HG03095 (cell line): ENCODE measurements at regions not wholly inside any gene's neighbourhood (a gene's known extent, or its start where the extent isn't known, plus 50 kb on each side); places are given as distances from the start of the nearest gene placed in this dataset.
"Not testable (repeated sequence)": the region's sequence is repeated elsewhere in the genome, so short reads cannot be mapped to it uniquely, and the experiment has no call there.

Experiments
- ATAC-seq: cut with Tn5 transposase; IDR thresholded peaks from one replicate; pipeline ENCODE4 v1.9.1; 2021; ENCODE audit warnings: moderate library complexity; ENCODE audit not compliant: unreplicated experiment

DNA sequence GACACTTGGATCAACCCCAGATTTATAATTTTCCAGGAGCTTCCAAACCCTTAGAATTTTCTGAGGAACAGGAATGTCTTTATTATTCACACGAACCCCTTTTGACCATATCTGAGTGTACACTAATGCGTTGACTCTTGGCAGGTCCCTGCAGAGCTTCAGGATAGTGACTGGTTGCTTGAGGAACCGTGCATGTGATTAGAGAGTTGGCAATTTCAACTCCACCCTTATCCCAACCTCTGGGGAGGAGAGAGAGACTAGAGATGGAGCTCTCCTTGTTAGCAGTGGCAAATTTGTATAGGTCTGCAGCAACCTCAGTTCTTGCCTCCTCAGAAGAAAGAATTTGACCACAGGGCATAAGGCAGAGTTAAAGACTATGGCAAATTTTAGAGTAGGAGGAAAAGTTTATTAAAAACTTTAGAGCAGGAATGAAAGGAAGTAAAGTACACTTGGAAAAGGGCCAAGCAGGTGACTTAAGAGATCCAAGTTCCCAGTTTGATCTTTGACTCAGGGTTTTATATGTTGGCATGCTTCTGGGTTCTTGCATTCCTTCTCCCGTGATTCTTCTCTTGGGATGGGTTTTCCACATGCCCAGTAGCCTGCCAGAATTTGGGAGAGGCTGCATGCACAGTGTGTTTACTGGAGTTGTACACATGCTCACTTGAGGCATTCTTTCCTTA lies 93.8 kb upstream of the ETV3 start:
- no peak for ATAC-seq

- ATAC-seq: no peak
Observed at GRCh38 chr1:157230500-157230899, 92.3 kb upstream of the ETV3 start.

- ATAC-seq: no peak
Observed at GRCh38 chr1:157227700-157228099, 89.5 kb upstream of the ETV3 start.

DNA sequence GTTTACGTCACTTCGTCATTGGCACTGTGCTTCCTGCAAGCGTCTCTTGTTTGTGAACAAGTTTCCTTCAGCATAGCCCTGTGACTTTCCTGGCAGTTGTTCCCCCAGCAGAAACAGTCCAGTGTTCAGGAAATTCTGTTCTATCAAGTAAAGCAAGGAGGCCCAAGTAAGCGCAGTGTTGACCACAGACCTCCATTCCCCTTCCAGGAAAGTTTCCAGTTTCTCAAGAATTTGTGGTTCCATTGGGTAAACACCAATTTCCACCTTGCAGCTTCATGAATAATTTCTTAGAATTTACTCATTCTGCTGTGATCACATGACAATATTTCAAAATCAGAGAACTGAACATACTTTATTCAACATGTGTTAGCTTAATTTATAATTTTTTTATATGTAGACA lies 88.5 kb upstream of the ETV3 start:
- no peak for ATAC-seq

GRCh38 chr1:157219600-157219999 lies 81.4 kb upstream of the ETV3 start:
- ATAC-seq: no peak

DNA sequence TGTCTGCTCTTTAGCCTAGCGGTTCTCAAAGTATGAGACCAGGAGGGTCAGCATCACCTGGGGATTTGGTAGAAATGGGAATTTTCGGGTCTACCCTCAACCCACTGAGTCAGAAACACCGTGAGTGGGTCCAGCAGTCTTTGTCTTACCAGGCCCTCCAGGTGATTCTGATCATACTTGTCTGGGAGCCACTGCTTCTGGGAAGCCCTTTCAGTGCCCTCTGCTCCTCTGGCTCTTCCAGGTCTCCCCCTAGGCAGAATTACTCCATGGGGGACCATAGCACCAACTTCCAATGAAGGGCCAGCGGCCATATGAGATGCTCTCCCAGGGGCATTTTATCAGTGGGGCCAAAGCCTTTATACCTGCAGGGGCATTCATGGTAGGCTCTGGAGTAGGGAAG lies 81.0 kb upstream of the ETV3 start:
- ATAC-seq: no peak

DNA sequence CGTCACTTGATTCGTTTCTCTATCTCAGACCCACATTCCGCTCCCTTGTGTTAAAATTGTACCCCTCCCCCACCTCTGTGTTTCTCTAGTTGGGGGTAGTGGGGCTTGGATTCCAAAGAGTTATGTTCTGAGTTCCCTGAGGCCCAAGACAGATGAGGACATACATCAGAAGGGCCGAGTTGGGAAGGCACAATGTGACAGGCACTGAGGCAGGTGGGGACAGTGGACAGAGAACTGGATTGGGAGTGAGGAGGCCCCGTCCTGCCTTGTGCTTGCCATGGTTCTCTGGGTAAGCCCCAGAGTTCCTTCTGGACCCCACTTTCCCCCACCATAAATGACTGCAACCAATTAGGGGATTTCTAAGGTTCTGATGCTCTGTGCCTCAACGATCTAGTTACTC lies 80.5 kb upstream of the ETV3 start:
- no peak for ATAC-seq

DNA sequence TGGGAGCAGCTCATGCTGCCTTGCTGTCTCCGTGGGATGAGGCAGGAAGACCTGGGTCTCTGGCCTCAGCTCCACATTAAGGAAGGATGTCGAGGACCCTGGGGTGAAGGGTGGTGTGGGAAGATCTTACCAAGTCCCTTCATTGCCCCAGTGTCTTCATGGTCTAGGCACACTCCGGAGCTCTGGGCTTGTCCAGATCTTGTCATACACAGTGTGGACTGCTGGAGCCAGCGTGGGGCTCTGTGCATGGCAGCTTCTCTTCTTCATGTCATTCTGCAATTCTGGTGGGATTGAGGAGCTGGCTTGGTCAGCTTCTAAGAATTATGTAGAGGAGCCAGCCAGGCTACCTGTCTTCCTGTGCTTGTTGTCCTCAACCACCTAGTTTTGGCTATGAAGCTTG lies 79.3 kb upstream of the ETV3 start:
- ATAC-seq: no peak

GRCh38 chr1:157213836-157214235 lies 75.6 kb upstream of the ETV3 start:
- ATAC-seq: no peak

DNA sequence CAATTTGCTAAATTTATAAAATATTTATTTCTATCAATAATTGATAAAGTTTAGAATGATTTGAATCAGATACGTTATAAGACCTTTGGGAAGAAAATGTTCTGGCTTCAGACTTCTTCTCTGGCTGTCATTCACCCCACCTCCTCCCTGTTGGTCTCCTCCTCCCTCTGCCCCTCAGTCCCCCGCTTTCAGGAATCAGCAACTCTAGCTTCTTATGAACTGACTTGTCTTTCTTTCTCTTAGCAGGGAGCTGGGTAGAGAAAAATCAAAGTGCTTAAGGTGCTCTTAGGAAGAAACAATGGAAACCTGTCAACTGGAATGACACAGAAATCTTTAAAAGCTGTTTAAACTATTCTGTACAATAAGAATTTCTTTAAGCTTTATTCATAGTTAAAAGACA lies 71.3 kb upstream of the ETV3 start:
- ATAC-seq: no peak

DNA sequence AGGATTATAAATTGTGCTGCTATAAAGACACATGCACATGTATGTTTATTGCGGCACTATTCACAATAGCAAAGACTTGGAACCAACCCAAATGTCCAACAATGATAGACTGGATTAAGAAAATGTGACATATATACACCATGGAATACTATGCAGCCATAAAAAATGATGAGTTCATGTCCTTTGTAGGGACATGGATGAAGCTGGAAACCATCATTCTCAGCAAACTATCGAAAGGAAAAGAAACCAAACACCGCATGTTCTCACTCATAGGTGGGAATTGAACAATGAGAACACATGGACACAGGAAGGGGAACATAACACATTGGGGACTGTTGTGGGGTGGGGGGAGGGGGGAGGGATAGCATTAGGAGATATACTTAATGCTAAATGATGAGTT lies 67.8 kb upstream of the ETV3 start:
- not testable (repeated sequence) for ATAC-seq

- ATAC-seq: no peak
Observed at GRCh38 chr1:157203166-157203565, 65.0 kb upstream of the ETV3 start.

GRCh38 chr1:157202331-157202730 lies 64.1 kb upstream of the ETV3 start:
- ATAC-seq: no peak

- ATAC-seq: no peak
Observed at GRCh38 chr1:157201767-157202166, 63.6 kb upstream of the ETV3 start.

DNA sequence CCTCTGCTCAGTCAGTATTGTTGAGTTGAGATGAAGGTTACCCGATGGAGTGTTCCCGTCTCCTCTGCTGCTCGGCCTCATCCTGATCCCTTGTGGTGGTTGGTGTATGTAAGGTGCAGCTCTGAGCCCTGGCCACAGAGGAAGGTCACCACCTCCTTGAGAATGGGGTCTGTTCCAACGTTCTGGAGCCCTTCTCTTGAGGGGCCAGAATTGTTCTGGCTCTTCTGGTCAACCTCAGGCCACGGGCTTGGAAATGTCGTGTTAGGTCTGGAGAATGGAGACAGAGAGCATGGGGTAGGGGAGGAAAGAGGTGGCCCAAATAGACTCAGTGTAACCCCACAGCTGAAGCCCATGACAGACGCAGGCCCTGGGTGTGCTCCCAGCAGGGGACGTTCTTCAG lies 62.3 kb upstream of the ETV3 start:
- ATAC-seq: no peak

GRCh38 chr1:157199421-157199755 lies 61.2 kb upstream of the ETV3 start:
- no peak for ATAC-seq

- ATAC-seq: no peak
Observed at GRCh38 chr1:157198619-157199420, 60.6 kb upstream of the ETV3 start.

- no peak for ATAC-seq
Observed at GRCh38 chr1:157197906-157198435, 59.8 kb upstream of the ETV3 start.

DNA sequence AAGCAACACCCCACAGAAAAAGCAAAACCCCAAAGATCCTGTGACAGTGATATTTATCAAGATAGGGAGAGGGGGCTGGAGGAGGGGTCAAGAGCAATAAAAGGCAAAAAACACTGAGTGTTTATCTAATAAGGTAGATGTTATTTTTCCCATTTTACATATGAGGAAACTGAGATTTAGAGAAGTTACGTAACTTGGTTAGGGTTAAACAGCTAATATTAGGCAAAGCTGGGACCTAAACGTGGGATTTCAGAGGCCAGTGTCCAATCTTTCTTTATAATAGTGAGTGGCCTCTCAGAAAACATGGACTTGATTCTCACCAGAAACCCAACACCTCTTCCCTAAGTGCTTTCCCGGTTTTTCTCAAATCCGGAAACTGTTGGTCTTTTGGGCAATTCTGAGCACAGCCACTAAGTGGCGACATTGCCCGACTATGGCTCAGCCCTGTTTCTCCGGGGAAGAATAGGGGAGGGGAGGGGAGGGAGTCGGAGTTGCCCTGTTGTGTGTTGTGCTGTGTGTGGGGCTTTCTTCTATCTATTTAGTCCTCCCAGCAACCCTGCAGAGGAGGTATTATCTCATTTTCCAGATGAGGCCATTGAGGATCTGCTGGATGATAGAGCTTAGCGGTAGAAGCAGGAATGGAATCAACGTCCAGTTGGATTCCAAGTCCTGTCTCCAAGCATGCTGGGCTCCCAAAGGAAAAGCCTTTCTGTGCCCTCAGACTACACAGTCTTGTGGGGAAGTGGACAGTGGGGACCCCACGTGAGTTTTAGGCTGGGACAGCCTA lies 58.7 kb upstream of the ETV3 start:
- not testable (repeated sequence) for ATAC-seq

- no peak for ATAC-seq
Observed at GRCh38 chr1:157196245-157196543, 58.0 kb upstream of the ETV3 start.

DNA sequence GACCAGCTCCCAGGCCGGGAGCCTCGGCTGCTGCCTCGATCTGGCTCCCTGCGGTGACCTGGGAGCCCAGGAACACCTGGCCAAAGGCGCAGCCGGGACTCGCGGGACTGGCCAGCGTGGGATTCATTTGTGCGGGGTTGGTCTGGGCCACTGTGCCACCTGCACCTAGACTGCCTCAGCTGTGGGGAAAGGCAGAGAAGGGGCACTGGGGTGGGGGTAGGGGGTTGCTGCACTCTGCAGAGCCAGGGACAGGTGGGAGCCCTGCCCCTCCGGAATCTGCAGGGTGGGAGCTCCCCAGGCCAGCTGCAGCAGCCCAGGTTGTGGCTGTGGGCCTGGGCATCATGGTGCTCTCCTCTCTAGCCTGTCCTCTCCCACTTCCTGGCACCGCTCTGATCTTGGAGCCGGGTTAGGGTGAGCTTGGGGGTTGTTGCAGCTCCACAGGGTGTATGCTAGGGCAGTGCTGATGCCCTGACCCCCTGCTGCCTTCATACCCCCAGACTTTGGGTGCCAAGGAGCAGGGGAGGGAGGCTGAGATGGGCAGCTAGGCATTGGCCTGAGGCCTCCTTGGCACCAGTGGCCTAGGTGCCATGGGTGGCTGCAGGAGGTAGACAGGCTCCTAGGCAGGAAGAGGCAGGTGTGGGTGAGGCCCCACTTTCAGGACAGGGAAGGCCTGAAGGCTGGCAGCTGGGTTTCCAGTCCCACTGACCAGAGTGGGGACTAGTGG lies 57.5 kb upstream of the ETV3 start:
- no peak for ATAC-seq
